NCI-H460 (cell line): ENCODE measurements at regions not wholly inside any gene's neighbourhood (a gene's known extent, or its start where the extent isn't known, plus 50 kb on each side); places are given as distances from the start of the nearest gene placed in this dataset.

ENCODE experiments used
- DNase-seq: peaks from one replicate; pipeline ENCODE4 v3.0.0-alpha.2; 2016; ENCODE audit warnings: low read depth; ENCODE audit errors: extremely low read depth

GRCh38 chr18:2060086-2060485 is 511.2 kb downstream of the METTL4 start:
- no peak for DNase-seq

- DNase-seq, result no peak
Measured at GRCh38 chr18:2070631-2071030, 500.7 kb downstream of the METTL4 start.

GRCh38 chr18:2075499-2075898 is 495.8 kb downstream of the METTL4 start:
- no peak for DNase-seq

GRCh38 chr18:2082676-2083075 is 488.6 kb downstream of the METTL4 start:
- no peak for DNase-seq

- no peak for DNase-seq
Measured at GRCh38 chr18:2083691-2084090, 487.6 kb downstream of the METTL4 start.

GRCh38 chr18:2086439-2086838 is 484.9 kb downstream of the METTL4 start:
- DNase-seq, result no peak

- DNase-seq, result no peak
Measured at GRCh38 chr18:2087877-2088673, 483.2 kb downstream of the METTL4 start.

GRCh38 chr18:2089396-2089795 is 481.9 kb downstream of the METTL4 start:
- DNase-seq, result no peak

GRCh38 chr18:2091937-2092336 is 479.4 kb downstream of the METTL4 start:
- DNase-seq, result no peak

- no peak for DNase-seq
Measured at GRCh38 chr18:2096551-2096950, 474.8 kb downstream of the METTL4 start.

- no peak for DNase-seq
Measured at GRCh38 chr18:2100694-2101213, 470.6 kb downstream of the METTL4 start.

- no peak for DNase-seq
Measured at GRCh38 chr18:2102022-2102421, 469.3 kb downstream of the METTL4 start.

- DNase-seq, result no peak
Measured at GRCh38 chr18:2103299-2103698, 468.0 kb downstream of the METTL4 start.

- peak; percentile 26 for DNase-seq
Measured at GRCh38 chr18:2104620-2105462, 466.5 kb downstream of the METTL4 start.

- DNase-seq, result no peak
Measured at GRCh38 chr18:2108591-2108990, 462.7 kb downstream of the METTL4 start.

GRCh38 chr18:2111456-2111855 is 459.8 kb downstream of the METTL4 start:
- no peak for DNase-seq

GRCh38 chr18:2112435-2113045 is 458.8 kb downstream of the METTL4 start:
- DNase-seq, result no peak

- DNase-seq, result no peak
Measured at GRCh38 chr18:2114289-2114688, 457.0 kb downstream of the METTL4 start.

GRCh38 chr18:2114765-2115164 is 456.5 kb downstream of the METTL4 start:
- DNase-seq, result no peak

- DNase-seq, result no peak
Measured at GRCh38 chr18:2121224-2121623, 450.1 kb downstream of the METTL4 start.

- no peak for DNase-seq
Measured at GRCh38 chr18:2123077-2123476, 448.2 kb downstream of the METTL4 start.
